Liver (tissue), 8 donors: ENCODE measurements at regions not wholly inside any gene's neighbourhood (a gene's known extent, or its start where the extent isn't known, plus 50 kb on each side); places are given as distances from the start of the nearest gene placed in this dataset.

ENCODE experiments used
- DNase-seq: peaks from one replicate; pipeline ENCODE4 v3.0.0-alpha.2; 2017; ENCODE audit warnings: low spot score
- H3K27ac ChIP-seq, 2 donors: one replicate each; pipeline ENCODE4 v1.7.0; 2013; ENCODE audit warnings: inconsistent platforms in 2 of 2, low read length in 2 of 2, control low read depth in 1 of 2, low read depth in 1 of 2, mild to moderate bottlenecking in 1 of 2
- H3K27me3 ChIP-seq, 4 donors: one replicate each; pipeline versions ENCODE4 v1.6.1 to v1.7.0; 2013; ENCODE audit warnings: low read length in 3 of 4, inconsistent platforms in 1 of 4, mild to moderate bottlenecking in 1 of 4, moderate library complexity in 1 of 4; ENCODE audit not compliant: control insufficient read depth in 4 of 4, insufficient read depth in 4 of 4
- H3K36me3 ChIP-seq, 4 donors: one replicate each; pipeline versions ENCODE4 v1.6.1 to v1.7.0; 2013; ENCODE audit warnings: low read length in 3 of 4, mild to moderate bottlenecking in 3 of 4, low read depth in 1 of 4, moderate library complexity in 1 of 4; ENCODE audit not compliant: control insufficient read depth in 4 of 4, insufficient read depth in 3 of 4
- H3K4me1 ChIP-seq, 4 donors: one replicate each; pipeline versions ENCODE4 v1.6.1 to v1.7.0; 2013; ENCODE audit warnings: low read length in 3 of 4, mild to moderate bottlenecking in 3 of 4, moderate library complexity in 1 of 4; ENCODE audit not compliant: control insufficient read depth in 4 of 4, insufficient read depth in 4 of 4
- H3K4me3 ChIP-seq, 3 donors: one replicate each; pipeline versions ENCODE4 v1.6.1 to v1.7.0; 2013; ENCODE audit warnings: low read length in 3 of 3, control low read depth in 1 of 3, low read depth in 1 of 3, mild to moderate bottlenecking in 1 of 3
- H3K9ac ChIP-seq, 2 donors: one replicate each; pipeline ENCODE4 v1.7.0; 2013; ENCODE audit warnings: low read length in 2 of 2, mild to moderate bottlenecking in 2 of 2, moderate library complexity in 2 of 2, control low read depth in 1 of 2, low read depth in 1 of 2
- H3K9me3 ChIP-seq, 4 donors: one replicate each; pipeline versions ENCODE4 v1.6.1 to v1.7.0; 2013; ENCODE audit warnings: low read length in 3 of 4; ENCODE audit not compliant: control insufficient read depth in 4 of 4
- EGR1 ChIP-seq, 2 donors: IDR thresholded peaks; 2 replicates each; pipeline ENCODE4 v1.6.1; 2016 to 2018; ENCODE audit warnings: antibody characterized with exemption in 2 of 2, low read depth in 2 of 2
- FOXA1 ChIP-seq: IDR thresholded peaks from 2 replicates; pipeline ENCODE4 v1.6.1; 2016; ENCODE audit warnings: antibody characterized with exemption
- FOXA2 ChIP-seq: IDR thresholded peaks from 2 replicates; pipeline ENCODE4 v1.6.1; 2016; ENCODE audit warnings: antibody characterized with exemption
- GABPA ChIP-seq, 2 donors: IDR thresholded peaks in 1 of 2; conservative IDR thresholded peaks in 1 of 2; 2 replicates each; pipeline ENCODE4 v1.6.1; 2016; ENCODE audit warnings: antibody characterized with exemption in 2 of 2, mild to moderate bottlenecking in 1 of 2, moderate library complexity in 1 of 2
- HNF4A ChIP-seq, 2 donors: conservative IDR thresholded peaks; 2 replicates each; pipeline ENCODE4 v1.6.1; 2016; ENCODE audit warnings: antibody characterized with exemption in 2 of 2, mild to moderate bottlenecking in 2 of 2
- HNF4G ChIP-seq: IDR thresholded peaks from 2 replicates; pipeline ENCODE4 v1.6.1; 2016; ENCODE audit warnings: antibody characterized with exemption
- JUND ChIP-seq, 2 donors: IDR thresholded peaks; 2 replicates each; pipeline ENCODE4 v1.6.1; 2016; ENCODE audit warnings: antibody characterized with exemption in 2 of 2
- RAD21 ChIP-seq, 2 donors: IDR thresholded peaks; 2 replicates each; pipeline ENCODE4 v1.6.1; 2016; ENCODE audit warnings: antibody characterized with exemption in 2 of 2, mild to moderate bottlenecking in 2 of 2
- RXRA ChIP-seq, 2 donors: IDR thresholded peaks; 2 replicates each; pipeline ENCODE4 v1.6.1; 2017 to 2018; ENCODE audit warnings: antibody characterized with exemption in 2 of 2, mild to moderate bottlenecking in 1 of 2
- SP1 ChIP-seq: IDR thresholded peaks from 2 replicates; pipeline ENCODE4 v1.6.1; 2018; ENCODE audit warnings: antibody characterized with exemption, mild to moderate bottlenecking
- TAF1 ChIP-seq: conservative IDR thresholded peaks from 2 replicates; pipeline ENCODE4 v1.6.1; 2016; ENCODE audit warnings: antibody characterized with exemption, mild to moderate bottlenecking
- YY1 ChIP-seq: IDR thresholded peaks from 2 replicates; pipeline ENCODE4 v1.6.1; 2016; ENCODE audit warnings: antibody characterized with exemption, mild to moderate bottlenecking
- WGBS: extraction: QIAGEN DNeasy Blood & Tissue Kit; methylation state at CpG from one replicate; pipeline ENCODE4 v1.1.7; 2013; 5-methylcytosine and 5-hydroxymethylcytosine counted together
- TF ChIP-seq, protein P1 (sequence below): IDR thresholded peaks from 2 replicates; pipeline ENCODE4 v1.6.1; 2016; ENCODE audit warnings: antibody characterized with exemption
- TF ChIP-seq, protein P2 (sequence below): IDR thresholded peaks from 2 replicates; pipeline ENCODE4 v1.6.1; 2016; ENCODE audit warnings: antibody characterized with exemption
- TF ChIP-seq, protein P3 (sequence below): IDR thresholded peaks from 2 replicates; pipeline ENCODE4 v1.6.1; 2016; ENCODE audit warnings: antibody characterized with exemption, mild to moderate bottlenecking
- TF ChIP-seq, protein P4 (sequence below): IDR thresholded peaks from 2 replicates; pipeline ENCODE4 v1.6.1; 2016; ENCODE audit warnings: antibody characterized with exemption
- TF ChIP-seq, protein P5 (sequence below): fragments of 150-350 bp; IDR thresholded peaks from 2 replicates; pipeline ENCODE4 v1.5.1; 2017; ENCODE audit warnings: improper control_type of control experiment, low read depth, low read length; ENCODE audit not compliant: missing input control
- donor health status: healthy.
- donor health status: healthy.
- donor health status: healthy.
- donor health status: healthy.
- donor health status: healthy.

DNA sequence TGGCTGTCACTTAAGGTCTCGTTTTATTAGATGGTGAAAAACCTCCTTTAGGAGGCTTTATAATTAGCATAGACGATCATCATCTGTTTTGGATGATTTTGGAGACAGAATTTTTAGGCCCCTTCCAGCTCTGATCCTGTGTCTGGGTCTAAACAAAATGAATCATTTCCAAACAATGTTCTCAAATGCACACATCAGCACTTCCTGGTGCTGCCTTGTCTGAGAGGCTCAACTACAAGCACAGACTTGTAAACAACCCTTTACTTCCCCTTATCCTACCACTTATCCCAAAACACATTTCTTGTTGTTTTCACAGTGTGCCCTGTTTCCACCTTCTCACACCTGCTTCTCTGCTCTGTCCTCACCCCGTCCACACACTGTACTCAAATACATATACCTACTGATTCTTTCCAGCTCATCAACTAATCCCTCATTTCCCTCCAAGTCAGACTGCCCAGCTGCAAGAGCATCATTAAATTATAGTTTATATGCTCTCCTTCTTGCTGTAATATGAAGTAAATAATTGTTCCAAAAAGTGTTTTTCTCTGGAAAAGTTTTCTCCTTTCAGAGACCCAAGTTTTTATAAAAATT is 71.2 kb upstream of the COL3A1 start:
- TF ChIP-seq, protein P1, sequence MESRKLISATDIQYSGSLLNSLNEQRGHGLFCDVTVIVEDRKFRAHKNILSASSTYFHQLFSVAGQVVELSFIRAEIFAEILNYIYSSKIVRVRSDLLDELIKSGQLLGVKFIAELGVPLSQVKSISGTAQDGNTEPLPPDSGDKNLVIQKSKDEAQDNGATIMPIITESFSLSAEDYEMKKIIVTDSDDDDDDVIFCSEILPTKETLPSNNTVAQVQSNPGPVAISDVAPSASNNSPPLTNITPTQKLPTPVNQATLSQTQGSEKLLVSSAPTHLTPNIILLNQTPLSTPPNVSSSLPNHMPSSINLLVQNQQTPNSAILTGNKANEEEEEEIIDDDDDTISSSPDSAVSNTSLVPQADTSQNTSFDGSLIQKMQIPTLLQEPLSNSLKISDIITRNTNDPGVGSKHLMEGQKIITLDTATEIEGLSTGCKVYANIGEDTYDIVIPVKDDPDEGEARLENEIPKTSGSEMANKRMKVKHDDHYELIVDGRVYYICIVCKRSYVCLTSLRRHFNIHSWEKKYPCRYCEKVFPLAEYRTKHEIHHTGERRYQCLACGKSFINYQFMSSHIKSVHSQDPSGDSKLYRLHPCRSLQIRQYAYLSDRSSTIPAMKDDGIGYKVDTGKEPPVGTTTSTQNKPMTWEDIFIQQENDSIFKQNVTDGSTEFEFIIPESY: no peak
- TF ChIP-seq TAF1 (no peak), EGR1 (IDR thresholded peaks at IDR 0.05; ENCODE audit: low read depth in 2 of 2) (no peak), FOXA2 (no peak), HNF4G (no peak), GABPA (IDR thresholded peaks at IDR 0.05 in 1 of 2, conservative IDR thresholded peaks at IDR 0.05 in 1 of 2) (no peak), FOXA1 (no peak), RAD21 (IDR thresholded peaks at IDR 0.05) (no peak)
- TF ChIP-seq, protein P2, sequence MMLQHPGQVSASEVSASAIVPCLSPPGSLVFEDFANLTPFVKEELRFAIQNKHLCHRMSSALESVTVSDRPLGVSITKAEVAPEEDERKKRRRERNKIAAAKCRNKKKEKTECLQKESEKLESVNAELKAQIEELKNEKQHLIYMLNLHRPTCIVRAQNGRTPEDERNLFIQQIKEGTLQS: no peak
- TF ChIP-seq, protein P3, sequence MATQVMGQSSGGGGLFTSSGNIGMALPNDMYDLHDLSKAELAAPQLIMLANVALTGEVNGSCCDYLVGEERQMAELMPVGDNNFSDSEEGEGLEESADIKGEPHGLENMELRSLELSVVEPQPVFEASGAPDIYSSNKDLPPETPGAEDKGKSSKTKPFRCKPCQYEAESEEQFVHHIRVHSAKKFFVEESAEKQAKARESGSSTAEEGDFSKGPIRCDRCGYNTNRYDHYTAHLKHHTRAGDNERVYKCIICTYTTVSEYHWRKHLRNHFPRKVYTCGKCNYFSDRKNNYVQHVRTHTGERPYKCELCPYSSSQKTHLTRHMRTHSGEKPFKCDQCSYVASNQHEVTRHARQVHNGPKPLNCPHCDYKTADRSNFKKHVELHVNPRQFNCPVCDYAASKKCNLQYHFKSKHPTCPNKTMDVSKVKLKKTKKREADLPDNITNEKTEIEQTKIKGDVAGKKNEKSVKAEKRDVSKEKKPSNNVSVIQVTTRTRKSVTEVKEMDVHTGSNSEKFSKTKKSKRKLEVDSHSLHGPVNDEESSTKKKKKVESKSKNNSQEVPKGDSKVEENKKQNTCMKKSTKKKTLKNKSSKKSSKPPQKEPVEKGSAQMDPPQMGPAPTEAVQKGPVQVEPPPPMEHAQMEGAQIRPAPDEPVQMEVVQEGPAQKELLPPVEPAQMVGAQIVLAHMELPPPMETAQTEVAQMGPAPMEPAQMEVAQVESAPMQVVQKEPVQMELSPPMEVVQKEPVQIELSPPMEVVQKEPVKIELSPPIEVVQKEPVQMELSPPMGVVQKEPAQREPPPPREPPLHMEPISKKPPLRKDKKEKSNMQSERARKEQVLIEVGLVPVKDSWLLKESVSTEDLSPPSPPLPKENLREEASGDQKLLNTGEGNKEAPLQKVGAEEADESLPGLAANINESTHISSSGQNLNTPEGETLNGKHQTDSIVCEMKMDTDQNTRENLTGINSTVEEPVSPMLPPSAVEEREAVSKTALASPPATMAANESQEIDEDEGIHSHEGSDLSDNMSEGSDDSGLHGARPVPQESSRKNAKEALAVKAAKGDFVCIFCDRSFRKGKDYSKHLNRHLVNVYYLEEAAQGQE: no peak
- TF ChIP-seq, protein P4, sequence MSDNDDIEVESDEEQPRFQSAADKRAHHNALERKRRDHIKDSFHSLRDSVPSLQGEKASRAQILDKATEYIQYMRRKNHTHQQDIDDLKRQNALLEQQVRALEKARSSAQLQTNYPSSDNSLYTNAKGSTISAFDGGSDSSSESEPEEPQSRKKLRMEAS: no peak
- Histone ChIP-seq H3K4me1 (no peaks in the 10 kb centered on the region), H3K9ac (no peak overlapping the region), H3K27ac (no peak overlapping the region), H3K9me3 (no peaks in the 10 kb centered on the region), H3K27me3 (no peaks in the 10 kb centered on the region), H3K36me3 (no peaks in the 10 kb centered on the region), H3K4me3 (no peak overlapping the region)
- 41% methylated on average over 3 of the region's 3 CpGs for WGBS
- no peak for DNase-seq

DNA sequence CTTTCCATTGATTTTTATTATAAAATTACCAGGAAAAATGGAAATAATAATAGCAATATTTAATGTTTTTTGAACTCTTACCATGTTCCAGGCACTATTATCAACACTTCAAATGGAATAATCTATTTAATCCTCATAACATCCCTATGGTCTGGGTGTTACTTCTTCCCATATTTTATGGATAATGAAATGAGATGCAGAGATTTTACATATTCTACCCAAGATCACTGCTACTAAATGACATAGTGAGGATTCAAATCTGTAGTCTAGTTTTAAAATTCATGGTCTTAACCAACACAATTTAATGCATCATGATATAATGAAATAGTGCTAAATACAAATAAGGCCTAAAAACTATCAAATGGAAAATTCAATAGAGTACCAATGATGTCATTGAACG is 70.4 kb upstream of the COL3A1 start:
- Histone ChIP-seq H3K9ac (no peak overlapping the region), H3K27ac (no peak overlapping the region), H3K4me3 (no peak overlapping the region), H3K4me1 (no peaks in the 10 kb centered on the region), H3K9me3 (no peaks in the 10 kb centered on the region), H3K27me3 (no peaks in the 10 kb centered on the region), H3K36me3 (no peaks in the 10 kb centered on the region)
- no peak for DNase-seq
- 84% methylated on average over 1 of the region's 1 CpG for WGBS
- TF ChIP-seq, protein P1: no peak
- TF ChIP-seq RXRA (IDR thresholded peaks at IDR 0.05): no peak
- no peak for TF ChIP-seq JUND (IDR thresholded peaks at IDR 0.05)
- TF ChIP-seq FOXA2: no peak
- TF ChIP-seq, protein P5, sequence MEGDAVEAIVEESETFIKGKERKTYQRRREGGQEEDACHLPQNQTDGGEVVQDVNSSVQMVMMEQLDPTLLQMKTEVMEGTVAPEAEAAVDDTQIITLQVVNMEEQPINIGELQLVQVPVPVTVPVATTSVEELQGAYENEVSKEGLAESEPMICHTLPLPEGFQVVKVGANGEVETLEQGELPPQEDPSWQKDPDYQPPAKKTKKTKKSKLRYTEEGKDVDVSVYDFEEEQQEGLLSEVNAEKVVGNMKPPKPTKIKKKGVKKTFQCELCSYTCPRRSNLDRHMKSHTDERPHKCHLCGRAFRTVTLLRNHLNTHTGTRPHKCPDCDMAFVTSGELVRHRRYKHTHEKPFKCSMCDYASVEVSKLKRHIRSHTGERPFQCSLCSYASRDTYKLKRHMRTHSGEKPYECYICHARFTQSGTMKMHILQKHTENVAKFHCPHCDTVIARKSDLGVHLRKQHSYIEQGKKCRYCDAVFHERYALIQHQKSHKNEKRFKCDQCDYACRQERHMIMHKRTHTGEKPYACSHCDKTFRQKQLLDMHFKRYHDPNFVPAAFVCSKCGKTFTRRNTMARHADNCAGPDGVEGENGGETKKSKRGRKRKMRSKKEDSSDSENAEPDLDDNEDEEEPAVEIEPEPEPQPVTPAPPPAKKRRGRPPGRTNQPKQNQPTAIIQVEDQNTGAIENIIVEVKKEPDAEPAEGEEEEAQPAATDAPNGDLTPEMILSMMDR: no peak
- no peak for TF ChIP-seq SP1
- no peak for TF ChIP-seq FOXA1
- TF ChIP-seq GABPA (IDR thresholded peaks at IDR 0.05 in 1 of 2, conservative IDR thresholded peaks at IDR 0.05 in 1 of 2): no peak
- TF ChIP-seq, protein P3: no peak
- no peak for TF ChIP-seq HNF4A (conservative IDR thresholded peaks at IDR 0.05)
- no peak for TF ChIP-seq YY1
